HepG2 (cell line): ENCODE measurements at regions not wholly inside any gene's neighbourhood (a gene's known extent, or its start where the extent isn't known, plus 50 kb on each side); places are given as distances from the start of the nearest gene placed in this dataset.

Experiments
- ATAD3A ChIP-seq: sonication (generic); formaldehyde crosslinking; IDR thresholded peaks from 2 replicates; pipeline ENCODE4 v1.4.0; 2020; ENCODE audit warnings: missing genetic modification reagents
- CTCF ChIP-seq: sonication (generic); formaldehyde crosslinking; IDR thresholded peaks from 2 replicates; pipeline ENCODE4 v1.5.0; 2020; ENCODE audit warnings: mild to moderate bottlenecking, missing genetic modification reagents, moderate library complexity
- HNRNPK ChIP-seq: fragments of 200-400 bp; formaldehyde crosslinking; IDR thresholded peaks from 2 replicates; pipeline ENCODE4 v1.6.1; 2018; ENCODE audit warnings: low read length, low read depth, moderate library complexity, mild to moderate bottlenecking; ENCODE audit not compliant: poor library complexity, severe bottlenecking
- KMT2A ChIP-seq: sonication (generic); formaldehyde crosslinking; IDR thresholded peaks from 2 replicates; pipeline ENCODE4 v1.4.0; 2020; ENCODE audit warnings: missing genetic modification reagents
- KMT2B ChIP-seq: IDR thresholded peaks from 2 replicates; pipeline ENCODE4 v1.6.1; 2016; ENCODE audit warnings: missing genetic modification reagents, missing compliant biosample characterization
- ZBTB7B ChIP-seq: sonication (generic); formaldehyde crosslinking; IDR thresholded peaks from 2 replicates; pipeline ENCODE4 v1.4.0; 2020; ENCODE audit warnings: missing genetic modification reagents
- ZNF121 ChIP-seq: sonication (generic); formaldehyde crosslinking; IDR thresholded peaks from 2 replicates; pipeline ENCODE4 v1.5.0; 2020; ENCODE audit warnings: mild to moderate bottlenecking, missing genetic modification reagents
- ZNF362 ChIP-seq: sonication (generic); formaldehyde crosslinking; IDR thresholded peaks from 2 replicates; pipeline ENCODE4 v1.4.0; 2020; ENCODE audit warnings: missing genetic modification reagents, mild to moderate bottlenecking, borderline replicate concordance
- ZNF616 ChIP-seq: sonication (generic); formaldehyde crosslinking; IDR thresholded peaks from 2 replicates; pipeline ENCODE4 v1.5.0; 2020; ENCODE audit warnings: low read depth, mild to moderate bottlenecking, missing genetic modification reagents
- ZNF878 ChIP-seq: sonication (generic); formaldehyde crosslinking; IDR thresholded peaks from 2 replicates; pipeline ENCODE4 v1.8.1; 2023; ENCODE audit warnings: mild to moderate bottlenecking, missing genetic modification reagents, moderate library complexity
- TF ChIP-seq, protein P1 (sequence below): sonication (generic); formaldehyde crosslinking; IDR thresholded peaks from one replicate; pipeline ENCODE4 v1.5.1; 2020; ENCODE audit warnings: mild to moderate bottlenecking, missing genetic modification reagents; ENCODE audit errors: not compliant biosample characterization
- TF ChIP-seq, protein P2 (sequence below): sonication (generic); formaldehyde crosslinking; IDR thresholded peaks from 2 replicates; pipeline ENCODE4 v1.4.0; 2020; ENCODE audit warnings: mild to moderate bottlenecking, missing genetic modification reagents, borderline replicate concordance

DNA sequence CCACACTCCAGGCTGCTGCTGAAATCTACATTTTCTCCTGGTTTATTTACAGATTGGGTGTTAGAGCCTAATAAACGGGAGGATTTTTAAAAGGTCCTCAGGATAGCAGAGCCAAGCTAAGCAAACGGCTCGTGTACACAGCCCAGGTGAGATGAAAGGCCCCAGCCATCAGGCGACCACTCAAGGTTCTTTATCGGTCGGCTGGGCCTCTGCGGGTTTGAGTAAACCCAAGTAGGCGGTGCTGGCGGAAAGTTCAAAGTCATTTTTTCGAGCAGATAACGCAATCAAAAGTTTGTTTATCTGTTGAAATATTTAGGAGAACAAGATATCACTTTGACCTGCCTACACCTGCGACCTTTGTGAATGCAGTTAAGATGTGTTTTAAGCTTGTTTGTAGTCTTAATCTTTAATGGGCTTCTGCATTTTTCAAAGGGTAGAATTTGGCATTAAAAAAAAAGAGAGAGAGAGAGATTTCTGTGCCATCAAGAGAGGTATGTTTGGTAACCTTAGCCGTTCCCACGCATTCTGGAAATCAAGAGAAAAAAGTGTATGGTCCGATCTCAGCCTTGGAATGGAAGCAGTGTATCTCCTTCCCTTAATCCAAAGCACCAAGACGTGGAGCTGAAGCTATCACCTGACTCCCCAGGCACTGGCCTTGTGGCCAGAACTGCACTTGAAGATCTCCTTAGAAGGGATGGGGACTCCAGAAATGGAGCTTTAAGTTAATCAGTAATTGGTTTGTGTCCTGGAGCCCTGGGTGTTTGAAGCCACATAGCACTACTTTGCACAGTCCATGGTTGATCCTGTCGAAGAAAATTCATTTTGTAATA is 301.7 kb upstream of the IRX5 start (continued):
- TF ChIP-seq, protein P1, sequence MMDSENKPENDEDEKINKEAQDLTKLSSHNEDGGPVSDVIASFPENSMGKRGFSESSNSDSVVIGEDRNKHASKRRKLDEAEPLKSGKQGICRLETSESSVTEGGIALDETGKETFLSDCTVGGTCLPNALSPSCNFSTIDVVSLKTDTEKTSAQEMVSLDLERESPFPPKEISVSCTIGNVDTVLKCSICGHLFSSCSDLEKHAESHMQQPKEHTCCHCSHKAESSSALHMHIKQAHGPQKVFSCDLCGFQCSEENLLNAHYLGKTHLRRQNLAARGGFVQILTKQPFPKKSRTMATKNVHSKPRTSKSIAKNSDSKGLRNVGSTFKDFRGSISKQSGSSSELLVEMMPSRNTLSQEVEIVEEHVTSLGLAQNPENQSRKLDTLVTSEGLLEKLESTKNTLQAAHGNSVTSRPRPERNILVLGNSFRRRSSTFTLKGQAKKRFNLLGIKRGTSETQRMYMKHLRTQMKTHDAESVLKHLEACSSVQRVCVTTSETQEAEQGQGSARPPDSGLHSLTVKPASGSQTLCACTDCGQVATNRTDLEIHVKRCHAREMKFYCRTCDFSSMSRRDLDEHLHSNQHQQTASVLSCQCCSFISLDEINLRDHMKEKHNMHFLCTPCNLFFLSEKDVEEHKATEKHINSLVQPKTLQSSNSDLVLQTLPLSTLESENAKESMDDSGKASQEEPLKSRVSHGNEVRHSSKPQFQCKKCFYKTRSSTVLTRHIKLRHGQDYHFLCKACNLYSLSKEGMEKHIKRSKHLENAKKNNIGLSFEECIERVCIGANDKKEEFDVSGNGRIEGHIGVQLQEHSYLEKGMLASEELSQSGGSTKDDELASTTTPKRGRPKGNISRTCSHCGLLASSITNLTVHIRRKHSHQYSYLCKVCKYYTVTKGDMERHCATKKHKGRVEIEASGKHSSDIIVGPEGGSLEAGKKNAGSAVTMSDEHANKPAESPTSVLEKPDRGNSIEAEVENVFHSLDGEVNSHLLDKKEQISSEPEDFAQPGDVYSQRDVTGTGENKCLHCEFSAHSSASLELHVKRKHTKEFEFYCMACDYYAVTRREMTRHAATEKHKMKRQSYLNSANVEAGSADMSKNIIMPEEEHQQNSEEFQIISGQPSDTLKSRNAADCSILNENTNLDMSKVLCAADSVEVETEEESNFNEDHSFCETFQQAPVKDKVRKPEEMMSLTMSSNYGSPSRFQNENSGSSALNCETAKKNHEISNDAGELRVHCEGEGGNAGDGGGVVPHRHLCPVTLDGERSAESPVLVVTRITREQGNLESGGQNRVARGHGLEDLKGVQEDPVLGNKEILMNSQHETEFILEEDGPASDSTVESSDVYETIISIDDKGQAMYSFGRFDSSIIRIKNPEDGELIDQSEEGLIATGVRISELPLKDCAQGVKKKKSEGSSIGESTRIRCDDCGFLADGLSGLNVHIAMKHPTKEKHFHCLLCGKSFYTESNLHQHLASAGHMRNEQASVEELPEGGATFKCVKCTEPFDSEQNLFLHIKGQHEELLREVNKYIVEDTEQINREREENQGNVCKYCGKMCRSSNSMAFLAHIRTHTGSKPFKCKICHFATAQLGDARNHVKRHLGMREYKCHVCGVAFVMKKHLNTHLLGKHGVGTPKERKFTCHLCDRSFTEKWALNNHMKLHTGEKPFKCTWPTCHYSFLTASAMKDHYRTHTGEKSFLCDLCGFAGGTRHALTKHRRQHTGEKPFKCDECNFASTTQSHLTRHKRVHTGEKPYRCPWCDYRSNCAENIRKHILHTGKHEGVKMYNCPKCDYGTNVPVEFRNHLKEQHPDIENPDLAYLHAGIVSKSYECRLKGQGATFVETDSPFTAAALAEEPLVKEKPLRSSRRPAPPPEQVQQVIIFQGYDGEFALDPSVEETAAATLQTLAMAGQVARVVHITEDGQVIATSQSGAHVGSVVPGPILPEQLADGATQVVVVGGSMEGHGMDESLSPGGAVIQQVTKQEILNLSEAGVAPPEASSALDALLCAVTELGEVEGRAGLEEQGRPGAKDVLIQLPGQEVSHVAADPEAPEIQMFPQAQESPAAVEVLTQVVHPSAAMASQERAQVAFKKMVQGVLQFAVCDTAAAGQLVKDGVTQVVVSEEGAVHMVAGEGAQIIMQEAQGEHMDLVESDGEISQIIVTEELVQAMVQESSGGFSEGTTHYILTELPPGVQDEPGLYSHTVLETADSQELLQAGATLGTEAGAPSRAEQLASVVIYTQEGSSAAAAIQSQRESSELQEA (CRISPR knock-in tag), result no peak
- TF ChIP-seq CTCF (0 out of 2 replicates have a peak, but pooled peaks have one; percentile 3), ZNF878 (CRISPR knock-in tag) (peak; percentile 60; the same call in 1 of the 2 replicates), HNRNPK (no peak), ATAD3A (no peak), ZNF616 (CRISPR knock-in tag) (no peak), ZBTB7B (peak; percentile 93), ZNF362 (CRISPR knock-in tag) (peak; percentile 85; the same call in 1 of the 2 replicates), KMT2A (0 out of 2 replicates have a peak, but pooled peaks have one; percentile 44), ZNF121 (CRISPR knock-in tag) (no peak; the same call in 1 of the 2 replicates), KMT2B (CRISPR knock-in tag) (no peak)
- TF ChIP-seq, protein P2, sequence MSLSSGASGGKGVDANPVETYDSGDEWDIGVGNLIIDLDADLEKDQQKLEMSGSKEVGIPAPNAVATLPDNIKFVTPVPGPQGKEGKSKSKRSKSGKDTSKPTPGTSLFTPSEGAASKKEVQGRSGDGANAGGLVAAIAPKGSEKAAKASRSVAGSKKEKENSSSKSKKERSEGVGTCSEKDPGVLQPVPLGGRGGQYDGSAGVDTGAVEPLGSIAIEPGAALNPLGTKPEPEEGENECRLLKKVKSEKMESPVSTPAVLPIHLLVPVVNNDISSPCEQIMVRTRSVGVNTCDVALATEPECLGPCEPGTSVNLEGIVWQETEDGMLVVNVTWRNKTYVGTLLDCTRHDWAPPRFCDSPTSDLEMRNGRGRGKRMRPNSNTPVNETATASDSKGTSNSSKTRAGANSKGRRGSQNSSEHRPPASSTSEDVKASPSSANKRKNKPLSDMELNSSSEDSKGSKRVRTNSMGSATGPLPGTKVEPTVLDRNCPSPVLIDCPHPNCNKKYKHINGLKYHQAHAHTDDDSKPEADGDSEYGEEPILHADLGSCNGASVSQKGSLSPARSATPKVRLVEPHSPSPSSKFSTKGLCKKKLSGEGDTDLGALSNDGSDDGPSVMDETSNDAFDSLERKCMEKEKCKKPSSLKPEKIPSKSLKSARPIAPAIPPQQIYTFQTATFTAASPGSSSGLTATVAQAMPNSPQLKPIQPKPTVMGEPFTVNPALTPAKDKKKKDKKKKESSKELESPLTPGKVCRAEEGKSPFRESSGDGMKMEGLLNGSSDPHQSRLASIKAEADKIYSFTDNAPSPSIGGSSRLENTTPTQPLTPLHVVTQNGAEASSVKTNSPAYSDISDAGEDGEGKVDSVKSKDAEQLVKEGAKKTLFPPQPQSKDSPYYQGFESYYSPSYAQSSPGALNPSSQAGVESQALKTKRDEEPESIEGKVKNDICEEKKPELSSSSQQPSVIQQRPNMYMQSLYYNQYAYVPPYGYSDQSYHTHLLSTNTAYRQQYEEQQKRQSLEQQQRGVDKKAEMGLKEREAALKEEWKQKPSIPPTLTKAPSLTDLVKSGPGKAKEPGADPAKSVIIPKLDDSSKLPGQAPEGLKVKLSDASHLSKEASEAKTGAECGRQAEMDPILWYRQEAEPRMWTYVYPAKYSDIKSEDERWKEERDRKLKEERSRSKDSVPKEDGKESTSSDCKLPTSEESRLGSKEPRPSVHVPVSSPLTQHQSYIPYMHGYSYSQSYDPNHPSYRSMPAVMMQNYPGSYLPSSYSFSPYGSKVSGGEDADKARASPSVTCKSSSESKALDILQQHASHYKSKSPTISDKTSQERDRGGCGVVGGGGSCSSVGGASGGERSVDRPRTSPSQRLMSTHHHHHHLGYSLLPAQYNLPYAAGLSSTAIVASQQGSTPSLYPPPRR, result peak; percentile 100
